Parathyroid adenoma (tissue), 2 donors: ENCODE measurements at regions not wholly inside any gene's neighbourhood (a gene's known extent, or its start where the extent isn't known, plus 50 kb on each side); places are given as distances from the start of the nearest gene placed in this dataset.

Experiments
- H2AFZ ChIP-seq: fragments of 300-600 bp; sonication (generic); one replicate; pipeline ENCODE4 v1.7.0; 2017; ENCODE audit warnings: antibody characterized with exemption, mild to moderate bottlenecking
- H3K27ac ChIP-seq: fragments of 300-600 bp; sonication (generic); one replicate; pipeline ENCODE4 v1.7.0; 2017
- H3K27me3 ChIP-seq: fragments of 300-600 bp; sonication (generic); one replicate; pipeline ENCODE4 v1.7.0; 2017; ENCODE audit warnings: low read length; ENCODE audit not compliant: control insufficient read depth, insufficient read depth
- H3K36me3 ChIP-seq: fragments of 300-600 bp; sonication (generic); one replicate; pipeline ENCODE4 v1.7.0; 2017; ENCODE audit warnings: low read length; ENCODE audit not compliant: control insufficient read depth, insufficient read depth
- H3K4me1 ChIP-seq: fragments of 300-600 bp; sonication (generic); one replicate; pipeline ENCODE4 v1.7.0; 2017; ENCODE audit warnings: control low read depth
- H3K4me2 ChIP-seq: fragments of 300-600 bp; sonication (generic); one replicate; pipeline ENCODE4 v1.7.0; 2017; ENCODE audit warnings: low read length
- H3K4me3 ChIP-seq: fragments of 300-600 bp; sonication (generic); one replicate; pipeline ENCODE4 v1.7.0; 2017; ENCODE audit warnings: low read depth, low read length
- H3K79me2 ChIP-seq: fragments of 300-600 bp; sonication (generic); one replicate; pipeline ENCODE4 v1.7.0; 2017; ENCODE audit warnings: control low read depth
- H3K9ac ChIP-seq: fragments of 300-600 bp; sonication (generic); one replicate; pipeline ENCODE4 v1.7.0; 2017; ENCODE audit warnings: mild to moderate bottlenecking
- H3K9me3 ChIP-seq: fragments of 300-600 bp; sonication (generic); one replicate; pipeline ENCODE4 v1.7.0; 2017; ENCODE audit warnings: low read length; ENCODE audit not compliant: control insufficient read depth
- CTCF ChIP-seq: fragments of 300-600 bp; sonication (generic); IDR thresholded peaks from one replicate; pipeline ENCODE4 v1.7.0; 2017; ENCODE audit warnings: antibody characterized with exemption, mild to moderate bottlenecking
- donor health status: primary hyperparathyroidism.

GRCh38 chr6:165222315-165223025, 86.9 kb downstream of the C6orf118 start:
- Histone ChIP-seq H3K27ac (no peak overlapping the region), H3K9ac (no peak overlapping the region), H3K79me2 (no peaks in the 10 kb centered on the region), H2AFZ (no peak overlapping the region), H3K4me2 (no peak overlapping the region), H3K4me3 (no peak overlapping the region), H3K36me3 (no peaks in the 10 kb centered on the region), H3K9me3 (no peaks in the 10 kb centered on the region), H3K27me3 (no peaks in the 10 kb centered on the region), H3K4me1 (no peaks in the 10 kb centered on the region)
- no peak for TF ChIP-seq CTCF

GRCh38 chr6:165220045-165220444, 89.4 kb downstream of the C6orf118 start:
- H3K4me2 ChIP-seq: no peak overlapping the region
- H3K4me3 ChIP-seq: no peak overlapping the region
- no peak for TF ChIP-seq CTCF
- no peak overlapping the region for H2AFZ ChIP-seq
- H3K27me3 ChIP-seq: no peaks in the 10 kb centered on the region
- H3K79me2 ChIP-seq: no peaks in the 10 kb centered on the region
- H3K36me3 ChIP-seq: no peaks in the 10 kb centered on the region
- no peak overlapping the region for H3K9ac ChIP-seq
- no peaks in the 10 kb centered on the region for H3K9me3 ChIP-seq
- no peak overlapping the region for H3K27ac ChIP-seq
- H3K4me1 ChIP-seq: no peaks in the 10 kb centered on the region

GRCh38 chr6:165219629-165220028, 89.8 kb downstream of the C6orf118 start:
- no peak overlapping the region for H2AFZ ChIP-seq
- H3K79me2 ChIP-seq: no peaks in the 10 kb centered on the region
- no peaks in the 10 kb centered on the region for H3K9me3 ChIP-seq
- no peak for TF ChIP-seq CTCF
- H3K4me2 ChIP-seq: no peak overlapping the region
- no peak overlapping the region for H3K4me3 ChIP-seq
- no peaks in the 10 kb centered on the region for H3K4me1 ChIP-seq
- no peaks in the 10 kb centered on the region for H3K27me3 ChIP-seq
- H3K36me3 ChIP-seq: no peaks in the 10 kb centered on the region
- H3K27ac ChIP-seq: no peak overlapping the region
- H3K9ac ChIP-seq: no peak overlapping the region

- Histone ChIP-seq H3K9me3 (no peaks in the 10 kb centered on the region), H2AFZ (no peak overlapping the region), H3K4me3 (no peak overlapping the region), H3K79me2 (no peaks in the 10 kb centered on the region), H3K4me1 (no peaks in the 10 kb centered on the region), H3K27me3 (no peaks in the 10 kb centered on the region), H3K36me3 (no peaks in the 10 kb centered on the region), H3K27ac (no peak overlapping the region), H3K4me2 (no peak overlapping the region), H3K9ac (no peak overlapping the region)
- TF ChIP-seq CTCF: no peak
Observed at GRCh38 chr6:165218829-165219228, 90.6 kb downstream of the C6orf118 start.

GRCh38 chr6:165206798-165207197, 102.6 kb downstream of the C6orf118 start:
- Histone ChIP-seq H3K9me3 (no peaks in the 10 kb centered on the region), H3K4me2 (no peak overlapping the region), H3K79me2 (no peaks in the 10 kb centered on the region), H3K36me3 (no peaks in the 10 kb centered on the region), H3K9ac (no peak overlapping the region), H3K27ac (no peak overlapping the region), H3K4me1 (no peaks in the 10 kb centered on the region), H3K4me3 (no peak overlapping the region), H2AFZ (no peak overlapping the region), H3K27me3 (no peaks in the 10 kb centered on the region)
- no peak for TF ChIP-seq CTCF
